ENCODE measurements at regions not wholly inside any gene's neighbourhood (a gene's known extent, or its start where the extent isn't known, plus 50 kb on each side); places are given as distances from the start of the nearest gene placed in this dataset.

DNA sequence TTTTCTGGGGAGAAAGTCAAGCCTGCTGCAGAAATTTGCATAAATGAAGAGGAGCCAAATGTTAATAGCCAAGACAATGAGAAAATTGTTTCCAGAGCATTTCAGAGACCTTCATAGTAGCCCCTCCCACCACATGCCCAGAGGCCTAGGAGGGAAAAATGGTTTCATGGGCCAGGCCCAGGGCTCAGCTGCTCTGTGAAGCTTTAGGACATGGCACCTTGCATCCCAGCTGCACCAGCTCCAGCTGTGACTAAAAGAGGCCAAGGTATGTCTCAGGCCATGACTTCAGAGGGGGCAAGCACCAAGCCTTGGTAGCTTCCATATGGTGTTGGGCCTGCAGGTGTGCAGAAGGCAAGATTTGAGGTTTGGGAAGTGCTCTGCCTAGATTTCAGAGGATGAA is 258.8 kb upstream of the SATB1 start:
- peaks cover 48% of the 10 kb centered on the region for H3K4me1 Mint-ChIP-seq (ENCODE audit: low read depth)
- no peaks in the 10 kb centered on the region for H3K27me3 Mint-ChIP-seq

DNA sequence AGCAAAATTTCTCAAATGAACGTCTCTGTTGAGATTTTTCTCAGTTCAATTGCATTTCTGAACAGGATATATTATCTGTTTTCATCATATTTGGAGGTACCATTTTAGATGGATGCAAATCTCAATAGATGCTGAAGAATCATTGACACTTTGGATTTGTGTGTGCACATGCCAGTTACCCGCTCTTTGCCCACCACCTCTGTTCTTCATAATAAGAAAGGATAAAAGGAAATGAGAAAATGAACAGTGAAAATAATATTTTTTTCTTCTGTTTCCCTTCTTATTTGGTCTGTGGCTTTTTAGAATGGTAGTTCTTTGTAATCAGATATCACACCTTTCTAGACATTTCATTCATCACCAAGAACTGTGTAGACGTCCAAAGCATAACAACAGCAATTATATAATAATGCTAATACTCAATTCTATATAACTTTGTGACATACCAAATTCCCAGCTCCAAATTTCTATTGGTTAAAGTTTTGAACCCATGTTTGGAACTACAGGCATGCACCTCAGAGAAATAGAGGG is 256.7 kb upstream of the SATB1 start:
- Mint-ChIP-seq H3K27me3 (no peaks in the 10 kb centered on the region), H3K27ac (peak overlapping the region; percentile 60), H3K36me3 (ENCODE audit: low read depth) (peaks cover 25% of the 10 kb centered on the region), H3K9me3 (peaks cover 29% of the 10 kb centered on the region), H3K4me1 (ENCODE audit: low read depth) (peaks cover 66% of the 10 kb centered on the region), H3K4me3 (no peak overlapping the region)
- ChIA-PET CTCF (interaction anchor here (1.2 to 1.4 kb wide), 2 partner anchors 76 to 236 kb away, joined by 3 to 5 read pairs; no protein-coding TSS in a partner anchor), POLR2A (interaction anchor here (0.7 to 1.5 kb wide), 7 partner anchors 32 to 237 kb away, joined by 3 to 5 read pairs (median 3); no protein-coding TSS in a partner anchor)
- TF ChIP-seq, protein P1, sequence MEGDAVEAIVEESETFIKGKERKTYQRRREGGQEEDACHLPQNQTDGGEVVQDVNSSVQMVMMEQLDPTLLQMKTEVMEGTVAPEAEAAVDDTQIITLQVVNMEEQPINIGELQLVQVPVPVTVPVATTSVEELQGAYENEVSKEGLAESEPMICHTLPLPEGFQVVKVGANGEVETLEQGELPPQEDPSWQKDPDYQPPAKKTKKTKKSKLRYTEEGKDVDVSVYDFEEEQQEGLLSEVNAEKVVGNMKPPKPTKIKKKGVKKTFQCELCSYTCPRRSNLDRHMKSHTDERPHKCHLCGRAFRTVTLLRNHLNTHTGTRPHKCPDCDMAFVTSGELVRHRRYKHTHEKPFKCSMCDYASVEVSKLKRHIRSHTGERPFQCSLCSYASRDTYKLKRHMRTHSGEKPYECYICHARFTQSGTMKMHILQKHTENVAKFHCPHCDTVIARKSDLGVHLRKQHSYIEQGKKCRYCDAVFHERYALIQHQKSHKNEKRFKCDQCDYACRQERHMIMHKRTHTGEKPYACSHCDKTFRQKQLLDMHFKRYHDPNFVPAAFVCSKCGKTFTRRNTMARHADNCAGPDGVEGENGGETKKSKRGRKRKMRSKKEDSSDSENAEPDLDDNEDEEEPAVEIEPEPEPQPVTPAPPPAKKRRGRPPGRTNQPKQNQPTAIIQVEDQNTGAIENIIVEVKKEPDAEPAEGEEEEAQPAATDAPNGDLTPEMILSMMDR (IDR thresholded peaks at IDR 0.05), result no peak
- DNase-seq (no peak), ATAC-seq (peak; percentile 21)
- intact Hi-C loops (cut with micrococcal nuclease), result loop anchor here (5.0 kb wide), 1 partner anchor 35 kb away; no protein-coding TSS in a partner anchor

More for the DNA sequence above, 258.8 kb upstream of the SATB1 start:
- no peak overlapping the region for H3K4me3 Mint-ChIP-seq
- TF ChIP-seq, protein P1 (IDR thresholded peaks at IDR 0.05), result no peak
- H3K36me3 Mint-ChIP-seq (ENCODE audit: low read depth), result peaks cover 20% of the 10 kb centered on the region
- peaks cover 23% of the 10 kb centered on the region for H3K9me3 Mint-ChIP-seq
- DNase-seq (no peak), ATAC-seq (no peak)
- H3K27ac Mint-ChIP-seq, result no peak overlapping the region
- ChIA-PET POLR2A (interaction anchor here (0.9 kb wide), 1 partner anchor 29 kb away, joined by 3 read pairs; no protein-coding TSS in a partner anchor), CTCF (interaction anchor here (0.9 to 1.2 kb wide), 3 partner anchors 12 to 74 kb away, joined by 3 to 5 read pairs (median 4); no protein-coding TSS in a partner anchor)
- intact Hi-C loops (cut with micrococcal nuclease), result loop anchor here (5.0 kb wide), 1 partner anchor 33 kb away; no protein-coding TSS in a partner anchor

DNA sequence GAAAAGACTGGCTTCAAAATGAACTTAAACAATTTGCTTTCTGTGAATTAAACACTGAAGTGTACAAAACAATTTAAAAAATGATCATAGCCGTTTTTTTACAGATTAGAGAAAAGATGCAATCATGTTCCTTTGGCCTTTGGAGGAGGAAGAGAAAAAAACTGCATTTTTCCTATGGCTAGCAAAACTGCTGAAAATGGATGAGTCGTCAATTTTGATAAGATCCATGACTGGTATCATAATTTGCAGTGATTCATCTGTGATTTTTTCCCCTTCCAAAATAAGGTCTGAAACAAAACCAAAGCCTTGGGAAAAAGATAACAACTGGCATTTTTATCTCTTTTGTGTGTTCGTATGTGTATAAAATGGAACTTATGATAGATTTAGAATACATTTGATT is 255.6 kb upstream of the SATB1 start:
- peaks cover 70% of the 10 kb centered on the region for H3K4me1 Mint-ChIP-seq (ENCODE audit: low read depth)
- H3K4me3 Mint-ChIP-seq, result no peak overlapping the region
- TF ChIP-seq, protein P1 (IDR thresholded peaks at IDR 0.05), result no peak
- no peak for DNase-seq
- H3K9me3 Mint-ChIP-seq, result peaks cover 29% of the 10 kb centered on the region
- peaks cover 24% of the 10 kb centered on the region for H3K36me3 Mint-ChIP-seq (ENCODE audit: low read depth)
- H3K27me3 Mint-ChIP-seq, result no peaks in the 10 kb centered on the region
- no peak for ATAC-seq
- H3K27ac Mint-ChIP-seq, result peak overlapping the region; percentile 60
- intact Hi-C loops (cut with micrococcal nuclease), result loop anchor here (5.0 kb wide), 1 partner anchor 37 kb away; no protein-coding TSS in a partner anchor
- ChIA-PET CTCF (no interaction called here), POLR2A (interaction anchor here (1.1 to 1.3 kb wide), 2 partner anchors 31 to 236 kb away, joined by 3 to 5 read pairs; no protein-coding TSS in a partner anchor)

DNA sequence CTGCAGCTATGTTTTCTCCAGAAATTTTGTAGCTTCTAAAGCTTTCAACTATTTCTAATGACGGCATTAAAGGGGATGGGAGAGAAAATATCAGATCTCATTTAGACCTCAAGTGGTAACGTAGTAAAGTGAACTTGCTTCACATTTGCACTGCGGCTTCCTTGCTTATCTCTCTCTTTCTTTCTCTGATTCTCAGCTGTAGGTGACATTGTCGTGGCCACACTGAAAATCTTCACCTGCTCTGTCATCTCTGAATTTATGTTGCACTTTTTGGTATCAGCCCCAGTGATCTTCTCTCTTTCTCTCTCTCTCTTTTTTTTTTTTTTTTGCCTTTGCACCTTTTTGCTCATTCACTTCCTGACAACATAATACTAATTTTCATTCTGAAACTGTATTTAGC is 254.1 kb upstream of the SATB1 start:
- Mint-ChIP-seq H3K9me3 (peaks cover 19% of the 10 kb centered on the region), H3K4me1 (ENCODE audit: low read depth) (peaks cover 78% of the 10 kb centered on the region), H3K36me3 (ENCODE audit: low read depth) (peaks cover 22% of the 10 kb centered on the region), H3K27me3 (no peaks in the 10 kb centered on the region), H3K4me3 (peak overlapping the region; percentile 55), H3K27ac (peak overlapping the region; percentile 93)
- ATAC-seq, result peak; percentile 90
- ChIA-PET CTCF (interaction anchor here (0.7 to 1.7 kb wide), 13 partner anchors 9 to 123 kb away, joined by 3 to 7 read pairs (median 4); no protein-coding TSS in a partner anchor), POLR2A (interaction anchor here (0.7 to 1.3 kb wide), 9 partner anchors 10 to 241 kb away, joined by 3 to 6 read pairs (median 4); no protein-coding TSS in a partner anchor)
- intact Hi-C loops (cut with micrococcal nuclease), result loop anchor here (1.0 to 10.0 kb wide), 2 partner anchors 61 to 124 kb away; no protein-coding TSS in a partner anchor
- TF ChIP-seq, protein P1 (IDR thresholded peaks at IDR 0.05), result no peak
- peak; percentile 65 for DNase-seq

DNA sequence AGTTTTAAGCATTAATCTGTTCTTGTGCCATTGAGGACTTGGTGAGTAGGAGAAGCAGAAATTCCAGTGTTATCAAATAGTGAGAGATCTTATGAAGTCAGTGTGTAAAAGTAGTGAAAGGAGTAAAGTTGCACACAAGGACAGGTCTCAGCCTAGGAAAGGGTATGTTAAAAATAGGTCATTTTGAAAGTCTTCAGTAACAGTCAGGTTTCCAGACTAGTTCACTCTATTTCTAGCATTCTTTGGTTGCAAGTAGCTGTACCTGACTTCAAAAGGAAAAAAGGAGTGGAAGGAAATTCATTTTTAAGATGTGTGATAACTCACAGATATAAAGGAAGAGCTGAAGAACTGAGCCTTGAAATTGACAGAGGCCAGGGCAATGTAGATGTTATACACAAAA is 250.1 kb upstream of the SATB1 start:
- TF ChIP-seq, protein P1 (IDR thresholded peaks at IDR 0.05), result no peak
- ChIA-PET POLR2A (interaction anchor here (1.0 to 1.2 kb wide), 4 partner anchors 8 to 63 kb away, joined by 3 to 4 read pairs (median 3); no protein-coding TSS in a partner anchor), CTCF (interaction anchor here (1.0 to 1.9 kb wide), 3 partner anchors 19 to 270 kb away, joined by 3 to 7 read pairs (median 5); no protein-coding TSS in a partner anchor)
- peak overlapping the region; percentile 10 for H3K27ac Mint-ChIP-seq
- H3K27me3 Mint-ChIP-seq, result no peaks in the 10 kb centered on the region
- ATAC-seq, result no peak
- H3K4me1 Mint-ChIP-seq (ENCODE audit: low read depth), result peaks cover 57% of the 10 kb centered on the region
- peaks cover 7% of the 10 kb centered on the region for H3K36me3 Mint-ChIP-seq (ENCODE audit: low read depth)
- H3K4me3 Mint-ChIP-seq, result no peak overlapping the region
- DNase-seq, result no peak
- H3K9me3 Mint-ChIP-seq, result peaks cover 9% of the 10 kb centered on the region
- intact Hi-C loops (cut with micrococcal nuclease), result loop anchor here (10.0 kb wide), 1 partner anchor 120 kb away; no protein-coding TSS in a partner anchor

Data from activated CD8-positive, alpha-beta T cell treated with anti-CD3 and anti-CD28 coated beads for 36 hours (primary cell).